Liver (tissue), 3 donors: ENCODE measurements at regions not wholly inside any gene's neighbourhood (a gene's known extent, or its start where the extent isn't known, plus 50 kb on each side); places are given as distances from the start of the nearest gene placed in this dataset.

Experiments
- EGR1 ChIP-seq, 2 donors: IDR thresholded peaks; 2 replicates each; pipeline ENCODE4 v1.6.1; 2016 to 2018; ENCODE audit warnings: antibody characterized with exemption in 2 of 2, low read depth in 2 of 2
- FOXA1 ChIP-seq: IDR thresholded peaks from 2 replicates; pipeline ENCODE4 v1.6.1; 2016; ENCODE audit warnings: antibody characterized with exemption
- HNF4G ChIP-seq: IDR thresholded peaks from 2 replicates; pipeline ENCODE4 v1.6.1; 2016; ENCODE audit warnings: antibody characterized with exemption
- JUND ChIP-seq, 2 donors: IDR thresholded peaks; 2 replicates each; pipeline ENCODE4 v1.6.1; 2016; ENCODE audit warnings: antibody characterized with exemption in 2 of 2
- SP1 ChIP-seq: IDR thresholded peaks from 2 replicates; pipeline ENCODE4 v1.6.1; 2018; ENCODE audit warnings: antibody characterized with exemption, mild to moderate bottlenecking
- TAF1 ChIP-seq: conservative IDR thresholded peaks from 2 replicates; pipeline ENCODE4 v1.6.1; 2016; ENCODE audit warnings: antibody characterized with exemption, mild to moderate bottlenecking
- YY1 ChIP-seq: IDR thresholded peaks from 2 replicates; pipeline ENCODE4 v1.6.1; 2016; ENCODE audit warnings: antibody characterized with exemption, mild to moderate bottlenecking
- TF ChIP-seq, protein P1 (sequence below): fragments of 150-350 bp; IDR thresholded peaks from 2 replicates; pipeline ENCODE4 v1.5.1; 2017; ENCODE audit warnings: improper control_type of control experiment, low read depth, low read length; ENCODE audit not compliant: missing input control
- TF ChIP-seq, protein P2 (sequence below): IDR thresholded peaks from 2 replicates; pipeline ENCODE4 v1.6.1; 2016; ENCODE audit warnings: antibody characterized with exemption
- TF ChIP-seq, protein P3 (sequence below): IDR thresholded peaks from 2 replicates; pipeline ENCODE4 v1.6.1; 2016; ENCODE audit warnings: antibody characterized with exemption
- donor health status: healthy.
- donor health status: healthy.

DNA sequence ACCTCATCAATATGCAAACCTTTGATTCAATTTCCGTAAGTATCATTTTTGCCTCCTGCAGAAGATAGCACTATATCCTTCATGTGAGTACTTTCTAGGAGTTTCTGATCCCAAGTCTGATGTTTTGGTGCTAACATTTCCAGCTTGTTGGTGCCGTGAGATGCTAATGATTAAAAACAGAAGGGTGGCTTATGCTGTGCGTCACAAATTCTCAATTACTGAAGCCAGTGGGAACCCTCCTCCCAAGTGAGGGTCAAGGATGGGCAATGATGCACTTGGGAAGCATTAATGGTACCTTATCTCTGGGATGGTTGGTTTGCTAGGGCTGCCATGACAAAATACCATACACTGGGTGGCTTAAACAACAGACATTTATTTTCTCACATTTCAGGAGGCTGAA, 123.0 kb downstream of the FOXD1 start:
- TF ChIP-seq, protein P1, sequence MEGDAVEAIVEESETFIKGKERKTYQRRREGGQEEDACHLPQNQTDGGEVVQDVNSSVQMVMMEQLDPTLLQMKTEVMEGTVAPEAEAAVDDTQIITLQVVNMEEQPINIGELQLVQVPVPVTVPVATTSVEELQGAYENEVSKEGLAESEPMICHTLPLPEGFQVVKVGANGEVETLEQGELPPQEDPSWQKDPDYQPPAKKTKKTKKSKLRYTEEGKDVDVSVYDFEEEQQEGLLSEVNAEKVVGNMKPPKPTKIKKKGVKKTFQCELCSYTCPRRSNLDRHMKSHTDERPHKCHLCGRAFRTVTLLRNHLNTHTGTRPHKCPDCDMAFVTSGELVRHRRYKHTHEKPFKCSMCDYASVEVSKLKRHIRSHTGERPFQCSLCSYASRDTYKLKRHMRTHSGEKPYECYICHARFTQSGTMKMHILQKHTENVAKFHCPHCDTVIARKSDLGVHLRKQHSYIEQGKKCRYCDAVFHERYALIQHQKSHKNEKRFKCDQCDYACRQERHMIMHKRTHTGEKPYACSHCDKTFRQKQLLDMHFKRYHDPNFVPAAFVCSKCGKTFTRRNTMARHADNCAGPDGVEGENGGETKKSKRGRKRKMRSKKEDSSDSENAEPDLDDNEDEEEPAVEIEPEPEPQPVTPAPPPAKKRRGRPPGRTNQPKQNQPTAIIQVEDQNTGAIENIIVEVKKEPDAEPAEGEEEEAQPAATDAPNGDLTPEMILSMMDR = no peak
- no peak for TF ChIP-seq JUND (IDR thresholded peaks at IDR 0.05)
- no peak for TF ChIP-seq EGR1 (IDR thresholded peaks at IDR 0.05; ENCODE audit: low read depth in 2 of 2)
- no peak for TF ChIP-seq TAF1
- TF ChIP-seq, protein P2, sequence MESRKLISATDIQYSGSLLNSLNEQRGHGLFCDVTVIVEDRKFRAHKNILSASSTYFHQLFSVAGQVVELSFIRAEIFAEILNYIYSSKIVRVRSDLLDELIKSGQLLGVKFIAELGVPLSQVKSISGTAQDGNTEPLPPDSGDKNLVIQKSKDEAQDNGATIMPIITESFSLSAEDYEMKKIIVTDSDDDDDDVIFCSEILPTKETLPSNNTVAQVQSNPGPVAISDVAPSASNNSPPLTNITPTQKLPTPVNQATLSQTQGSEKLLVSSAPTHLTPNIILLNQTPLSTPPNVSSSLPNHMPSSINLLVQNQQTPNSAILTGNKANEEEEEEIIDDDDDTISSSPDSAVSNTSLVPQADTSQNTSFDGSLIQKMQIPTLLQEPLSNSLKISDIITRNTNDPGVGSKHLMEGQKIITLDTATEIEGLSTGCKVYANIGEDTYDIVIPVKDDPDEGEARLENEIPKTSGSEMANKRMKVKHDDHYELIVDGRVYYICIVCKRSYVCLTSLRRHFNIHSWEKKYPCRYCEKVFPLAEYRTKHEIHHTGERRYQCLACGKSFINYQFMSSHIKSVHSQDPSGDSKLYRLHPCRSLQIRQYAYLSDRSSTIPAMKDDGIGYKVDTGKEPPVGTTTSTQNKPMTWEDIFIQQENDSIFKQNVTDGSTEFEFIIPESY = no peak
- TF ChIP-seq, protein P3, sequence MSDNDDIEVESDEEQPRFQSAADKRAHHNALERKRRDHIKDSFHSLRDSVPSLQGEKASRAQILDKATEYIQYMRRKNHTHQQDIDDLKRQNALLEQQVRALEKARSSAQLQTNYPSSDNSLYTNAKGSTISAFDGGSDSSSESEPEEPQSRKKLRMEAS = no peak
- no peak for TF ChIP-seq YY1
- TF ChIP-seq FOXA1 = no peak
- no peak for TF ChIP-seq HNF4G
- TF ChIP-seq SP1 = no peak
